Endothelial cell of umbilical vein (primary cell): ENCODE measurements at regions not wholly inside any gene's neighbourhood (a gene's known extent, or its start where the extent isn't known, plus 50 kb on each side); places are given as distances from the start of the nearest gene placed in this dataset.

Experiments used
- BruUV-seq: library from RNA; stranded (reverse); fragments of 400-500 nt; replicated peaks from 2 replicates; lab custom pipeline; 2021; lab: Mats Ljungman, UMichigan
- CTCF ChIA-PET: fragments of 300-600, 350-600 bp; sonication (Branson Sonifier 250); formaldehyde crosslinking; loops from one replicate; lab custom pipeline; 2021; ENCODE audit warnings: antibody characterized with exemption, inconsistent platforms; lab: Charles Lee
- POLR2A ChIA-PET: fragments of 300-600, 350-600 bp; sonication (Branson Sonifier 250); formaldehyde crosslinking; loops from one replicate; lab custom pipeline; 2021; ENCODE audit warnings: antibody characterized with exemption, inconsistent platforms; lab: Charles Lee
- DNase-seq: peaks from one replicate; pipeline ENCODE4 v3.0.0-alpha.2; 2011; ENCODE audit warnings: low read depth, low spot score
- FAIRE-seq: peaks from 2 replicates; lab custom pipeline; 2011; peaks lifted over from hg19 to GRCh38; lab: Jason Lieb, UNC
- H2AFZ ChIP-seq: 2 replicates; pipeline ENCODE4 v1.6.0; 2012; ENCODE audit warnings: low read depth, low read length, control low read depth, inconsistent platforms
- H3K27ac ChIP-seq: 2 replicates; pipeline ENCODE4 v1.5.1; 2011; ENCODE audit warnings: low read depth, mild to moderate bottlenecking, control low read depth, low read length, moderate library complexity; ENCODE audit not compliant: insufficient read depth
- H3K27me3 ChIP-seq, 2 experiments: 2 replicates each; pipeline versions ENCODE4 v1.6.0 to v1.6.1; 2011; ENCODE audit warnings: low read length in 2 of 2, mixed read lengths in 1 of 2; ENCODE audit not compliant: control insufficient read depth in 2 of 2, insufficient read depth in 2 of 2
- H3K36me3 ChIP-seq, 2 experiments: 2 replicates in 1 of 2; 3 replicates in 1 of 2; pipeline ENCODE4 v1.5.1; 2011; ENCODE audit warnings: low read length in 2 of 2, mild to moderate bottlenecking in 1 of 2, moderate library complexity in 1 of 2; ENCODE audit not compliant: control insufficient read depth in 2 of 2, insufficient read depth in 2 of 2; ENCODE audit errors: extremely low read depth in 1 of 2
- H3K4me1 ChIP-seq: 3 replicates; pipeline ENCODE4 v1.5.1; 2011; ENCODE audit warnings: mild to moderate bottlenecking, low read length; ENCODE audit not compliant: control insufficient read depth, insufficient read depth; ENCODE audit errors: extremely low read depth
- H3K4me2 ChIP-seq: 2 replicates; pipeline ENCODE4 v1.6.1; 2011; ENCODE audit warnings: low read length, control low read depth, mixed read lengths; ENCODE audit not compliant: insufficient read depth
- H3K4me3 ChIP-seq, 3 experiments: fragments of 200-600 bp in 1 of 3; sonication (generic), shearing (Covaris generic) in 1 of 3; replicated peaks in 1 of 3; 2 replicates each; pipeline ENCODE4 v1.5.1; 2011 to 2016; ENCODE audit warnings: control low read depth in 3 of 3, low read length in 3 of 3, mild to moderate bottlenecking in 2 of 3, inconsistent platforms in 1 of 3, low read depth in 1 of 3, moderate library complexity in 1 of 3; ENCODE audit not compliant: insufficient read depth in 1 of 3
- H3K79me2 ChIP-seq: 2 replicates; pipeline ENCODE4 v1.6.0; 2012; ENCODE audit warnings: low read length, inconsistent platforms; ENCODE audit not compliant: control insufficient read depth, insufficient read depth
- H3K9ac ChIP-seq: replicated peaks from 2 replicates; pipeline ENCODE3; 2011; ENCODE audit warnings: low read length, control low read depth; ENCODE audit not compliant: insufficient read depth; ENCODE audit errors: extremely low read depth
- H3K9me1 ChIP-seq: replicated peaks from 3 replicates; pipeline ENCODE4 v1.6.0; 2011; ENCODE audit warnings: mild to moderate bottlenecking, low read length; ENCODE audit not compliant: control insufficient read depth, insufficient read depth; ENCODE audit errors: extremely low read depth
- H3K9me3 ChIP-seq: replicated peaks from 2 replicates; pipeline ENCODE4 v1.5.1; 2012; ENCODE audit warnings: low read length, inconsistent platforms; ENCODE audit not compliant: control insufficient read depth, insufficient read depth
- H4K20me1 ChIP-seq: replicated peaks from 2 replicates; pipeline ENCODE3; 2011; ENCODE audit warnings: mild to moderate bottlenecking, low read length; ENCODE audit not compliant: control insufficient read depth, insufficient read depth; ENCODE audit errors: extremely low read depth
- CTCF ChIP-seq, 2 donors: IDR thresholded peaks; 1 replicate in 1 of 2; 2 replicates in 1 of 2; pipeline ENCODE4 v1.5.1; 2011; ENCODE audit warnings: low read length in 2 of 2, mild to moderate bottlenecking in 2 of 2, moderate library complexity in 2 of 2, control low read depth in 1 of 2, inconsistent platforms in 1 of 2, low read depth in 1 of 2; ENCODE audit not compliant: insufficient read depth in 1 of 2; ENCODE audit errors: extremely low read depth in 1 of 2
- EZH2 ChIP-seq: IDR thresholded peaks from 2 replicates; pipeline ENCODE4 v1.6.1; 2012; ENCODE audit warnings: borderline replicate concordance, low read depth, mild to moderate bottlenecking, moderate library complexity, low read length, inconsistent platforms; ENCODE audit not compliant: severe bottlenecking
- FOS ChIP-seq: IDR thresholded peaks from 2 replicates; pipeline ENCODE4 v1.6.1; 2011; ENCODE audit warnings: mild to moderate bottlenecking, low read length, moderate library complexity, borderline replicate concordance; ENCODE audit not compliant: insufficient read depth
- GATA2 ChIP-seq: IDR thresholded peaks from 2 replicates; pipeline ENCODE4 v1.7.0; 2011; ENCODE audit warnings: low read depth, mild to moderate bottlenecking, moderate library complexity, mixed read lengths, low read length; ENCODE audit not compliant: insufficient read length, insufficient read depth
- MYC ChIP-seq: IDR thresholded peaks from one replicate; pipeline ENCODE4 v1.6.1; 2011; ENCODE audit warnings: mild to moderate bottlenecking, low read depth, low read length
- POLR2A ChIP-seq: IDR thresholded peaks from 2 replicates; pipeline ENCODE4 v1.6.1; 2012; ENCODE audit warnings: low read depth, mild to moderate bottlenecking, control low read depth, low read length
- POLR2AphosphoS5 ChIP-seq: IDR thresholded peaks from 2 replicates; pipeline ENCODE4 v1.6.1; 2012; ENCODE audit warnings: low read depth, mild to moderate bottlenecking, control low read depth, low read length, moderate library complexity; ENCODE audit not compliant: insufficient read depth
- dilution Hi-C: fragments of 300-500 bp; cut with MboI; formaldehyde crosslinking; loops from one replicate; pipeline ENCODE4 v1.15.0; 2019; ENCODE audit warnings: low sequenced_read_pairs; ENCODE audit not compliant: extremely low pct_ligation_motif_present
- intact Hi-C: fragments of 100-400 bp; cut with micrococcal nuclease; formaldehyde crosslinking; loops from one replicate; pipeline ENCODE4 v1.10.0; 2022
- TF ChIP-seq, protein P1 (sequence below): IDR thresholded peaks from 2 replicates; pipeline ENCODE4 v1.6.1; 2011; ENCODE audit not compliant: insufficient read depth, insufficient read length

- FAIRE-seq (no peak), DNase-seq (no peak)
- Histone ChIP-seq H3K79me2 (no peaks in the 10 kb centered on the region), H3K27me3 (no peaks in the 10 kb centered on the region), H2AFZ (no peak overlapping the region), H3K4me1 (no peaks in the 10 kb centered on the region), H3K9ac (no peak overlapping the region), H3K4me2 (no peak overlapping the region), H3K27ac (no peak overlapping the region), H3K36me3 (no peaks in the 10 kb centered on the region), H4K20me1 (no peaks in the 10 kb centered on the region), H3K4me3 (no peak overlapping the region), H3K9me1 (no peaks in the 10 kb centered on the region), H3K9me3 (no peaks in the 10 kb centered on the region)
- ChIA-PET POLR2A (no interaction called here), CTCF (no interaction called here)
- no TSS peak for BruUV-seq
- intact Hi-C loops (no loop called here), dilution Hi-C loops (no loop called here)
- TF ChIP-seq MYC (no peak), GATA2 (no peak), POLR2A (no peak), EZH2 (no peak), CTCF (IDR thresholded peaks at IDR 0.05; ENCODE audit: extremely low read depth in 1 of 2, insufficient read depth in 1 of 2, low read depth in 1 of 2, low read length in 2 of 2) (no peak), FOS (no peak), POLR2AphosphoS5 (no peak)
- TF ChIP-seq, protein P1, sequence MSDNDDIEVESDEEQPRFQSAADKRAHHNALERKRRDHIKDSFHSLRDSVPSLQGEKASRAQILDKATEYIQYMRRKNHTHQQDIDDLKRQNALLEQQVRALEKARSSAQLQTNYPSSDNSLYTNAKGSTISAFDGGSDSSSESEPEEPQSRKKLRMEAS: no peak
Observed at GRCh38 chr2:20930928-20931327, 108.0 kb upstream of the LDAH start.
